ENCODE measurements at regions not wholly inside any gene's neighbourhood (a gene's known extent, or its start where the extent isn't known, plus 50 kb on each side); places are given as distances from the start of the nearest gene placed in this dataset.

DNA sequence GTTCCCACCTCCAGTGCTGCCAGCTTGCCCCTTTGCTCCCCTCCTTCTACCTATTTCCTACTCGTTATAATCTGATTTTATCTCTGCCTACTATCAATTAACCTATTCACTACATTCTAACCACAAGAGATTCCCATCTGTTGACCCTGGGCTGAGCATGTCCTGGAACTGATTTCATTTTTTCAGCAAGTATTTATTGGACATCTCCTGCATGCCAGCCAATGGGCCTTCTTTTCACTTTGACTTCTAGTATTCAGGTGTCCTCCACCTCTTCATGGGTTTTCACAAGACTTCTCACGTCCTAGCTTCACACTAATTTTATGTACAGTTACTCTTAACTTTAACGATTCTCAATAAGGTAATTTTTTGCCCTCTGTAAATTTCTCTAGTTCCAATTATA, 282.7 kb upstream of the KLHL1 start:
- TF ChIP-seq POLR2A (IDR thresholded peaks at IDR 0.05; ENCODE audit: extremely low read depth, insufficient read length): no peak
- TF ChIP-seq, protein P1, sequence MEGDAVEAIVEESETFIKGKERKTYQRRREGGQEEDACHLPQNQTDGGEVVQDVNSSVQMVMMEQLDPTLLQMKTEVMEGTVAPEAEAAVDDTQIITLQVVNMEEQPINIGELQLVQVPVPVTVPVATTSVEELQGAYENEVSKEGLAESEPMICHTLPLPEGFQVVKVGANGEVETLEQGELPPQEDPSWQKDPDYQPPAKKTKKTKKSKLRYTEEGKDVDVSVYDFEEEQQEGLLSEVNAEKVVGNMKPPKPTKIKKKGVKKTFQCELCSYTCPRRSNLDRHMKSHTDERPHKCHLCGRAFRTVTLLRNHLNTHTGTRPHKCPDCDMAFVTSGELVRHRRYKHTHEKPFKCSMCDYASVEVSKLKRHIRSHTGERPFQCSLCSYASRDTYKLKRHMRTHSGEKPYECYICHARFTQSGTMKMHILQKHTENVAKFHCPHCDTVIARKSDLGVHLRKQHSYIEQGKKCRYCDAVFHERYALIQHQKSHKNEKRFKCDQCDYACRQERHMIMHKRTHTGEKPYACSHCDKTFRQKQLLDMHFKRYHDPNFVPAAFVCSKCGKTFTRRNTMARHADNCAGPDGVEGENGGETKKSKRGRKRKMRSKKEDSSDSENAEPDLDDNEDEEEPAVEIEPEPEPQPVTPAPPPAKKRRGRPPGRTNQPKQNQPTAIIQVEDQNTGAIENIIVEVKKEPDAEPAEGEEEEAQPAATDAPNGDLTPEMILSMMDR (IDR thresholded peaks at IDR 0.05; ENCODE audit: low read depth, low read length): no peak

All from NB4 (cell line).